OCI-LY7 (cell line): ENCODE measurements at regions not wholly inside any gene's neighbourhood (a gene's known extent, or its start where the extent isn't known, plus 50 kb on each side); places are given as distances from the start of the nearest gene placed in this dataset.

Source experiments
- BruUV-seq: library from RNA; stranded (reverse); fragments of 400-500 nt; replicated peaks from 2 replicates; lab custom pipeline; 2021; lab: Mats Ljungman, UMichigan
- CTCF ChIA-PET: fragments of 300-600 bp; sonication (Branson Sonifier 250); formaldehyde crosslinking; loops from one replicate; lab custom pipeline; 2022; ENCODE audit warnings: antibody characterized with exemption; ENCODE audit not compliant: unreplicated experiment; lab: Charles Lee
- POLR2A ChIA-PET: fragments of 300-600 bp; sonication (Branson Sonifier 250); formaldehyde crosslinking; loops from one replicate; lab custom pipeline; 2022; ENCODE audit warnings: antibody characterized with exemption; lab: Charles Lee
- DNase-seq: peaks from one replicate; pipeline ENCODE4 v3.0.0-alpha.2; 2015; ENCODE audit warnings: low spot score
- H2AFZ ChIP-seq: fragments of 200-600 bp; sonication (generic), shearing (Covaris generic); 2 replicates; pipeline ENCODE4 v1.6.1; 2014; ENCODE audit warnings: mild to moderate bottlenecking, antibody characterized with exemption, low read length, moderate library complexity
- H3K27ac ChIP-seq: fragments of 200-600 bp; sonication (generic); 2 replicates; pipeline ENCODE4 v1.5.1; 2014; ENCODE audit warnings: mixed run types, low read depth, mild to moderate bottlenecking, moderate library complexity, low read length, inconsistent platforms; ENCODE audit not compliant: poor library complexity, severe bottlenecking
- H3K36me3 ChIP-seq: fragments of 200-600 bp; sonication (generic); 2 replicates; pipeline ENCODE4 v1.6.1; 2014; ENCODE audit warnings: mild to moderate bottlenecking, antibody characterized with exemption, low read length, moderate library complexity, mixed read lengths; ENCODE audit not compliant: insufficient read depth
- H3K4me1 ChIP-seq: fragments of 200-600 bp; sonication (generic); 2 replicates; pipeline ENCODE4 v1.5.1; 2014; ENCODE audit warnings: mild to moderate bottlenecking, low read length; ENCODE audit not compliant: insufficient read depth, poor library complexity, severe bottlenecking
- H3K4me2 ChIP-seq: fragments of 200-600 bp; sonication (generic); 2 replicates; pipeline ENCODE4 v1.6.1; 2014; ENCODE audit warnings: mild to moderate bottlenecking, low read length
- H3K4me3 ChIP-seq: fragments of 200-600 bp; sonication (generic); 2 replicates; pipeline ENCODE4 v1.5.1; 2014; ENCODE audit warnings: mild to moderate bottlenecking, low read depth, low read length; ENCODE audit not compliant: poor library complexity, severe bottlenecking
- H3K79me2 ChIP-seq: fragments of 200-600 bp; sonication (generic); 2 replicates; pipeline ENCODE4 v1.6.1; 2016; ENCODE audit warnings: low read depth, mild to moderate bottlenecking, low read length, moderate library complexity, mixed read lengths; ENCODE audit not compliant: insufficient read depth
- H3K9me2 ChIP-seq: fragments of 200-600 bp; sonication (generic); 2 replicates; pipeline ENCODE4 v1.6.1; 2016; ENCODE audit warnings: mild to moderate bottlenecking, low read length, mixed read lengths; ENCODE audit not compliant: insufficient read depth
- H3K9me3 ChIP-seq: fragments of 200-600 bp; sonication (generic); 2 replicates; pipeline ENCODE4 v1.6.1; 2014; ENCODE audit warnings: mild to moderate bottlenecking, mixed run types, low read length, mixed read lengths
- H4K20me1 ChIP-seq: fragments of 200-600 bp; sonication (generic); 2 replicates; pipeline ENCODE4 v1.6.1; 2014; ENCODE audit warnings: mild to moderate bottlenecking, antibody characterized with exemption, low read length, moderate library complexity, mixed read lengths; ENCODE audit not compliant: insufficient read depth
- CTCF ChIP-seq: fragments of 200-600 bp; sonication (generic); conservative IDR thresholded peaks from 2 replicates; pipeline ENCODE4 v1.5.1; 2014; ENCODE audit warnings: mild to moderate bottlenecking, antibody characterized with exemption, low read length, moderate library complexity, mixed read lengths
- EZH2phosphoT487 ChIP-seq: fragments of 200-600 bp; sonication (generic); IDR thresholded peaks from 2 replicates; pipeline ENCODE4 v1.6.1; 2018; ENCODE audit warnings: low read depth, borderline replicate concordance, mild to moderate bottlenecking, mixed run types, antibody characterized with exemption, low read length, moderate library complexity, mixed read lengths
- intact Hi-C: fragments of 100-400 bp; cut with micrococcal nuclease; formaldehyde crosslinking; loops from one replicate; pipeline ENCODE4 v1.10.0; 2022; ENCODE audit not compliant: unreplicated experiment

GRCh38 chr5:50968356-50969149, 302.1 kb downstream of the PARP8 start:
- Histone ChIP-seq H4K20me1 (no peaks in the 10 kb centered on the region), H3K4me1 (no peaks in the 10 kb centered on the region), H3K9me2 (no peaks in the 10 kb centered on the region), H2AFZ (no peak overlapping the region), H3K4me3 (no peak overlapping the region), H3K27ac (no peak overlapping the region), H3K4me2 (no peak overlapping the region), H3K79me2 (no peaks in the 10 kb centered on the region), H3K36me3 (no peaks in the 10 kb centered on the region), H3K9me3 (no peaks in the 10 kb centered on the region)
- no peak for DNase-seq
- no TSS peak for BruUV-seq
- intact Hi-C loops: loop anchor here (10.0 kb wide), 1 partner anchor 406 kb away; no protein-coding TSS in a partner anchor
- ChIA-PET CTCF (no interaction called here), POLR2A (interaction anchor here (0.7 kb wide), 1 partner anchor 461 kb away, joined by 5 read pairs; no protein-coding TSS in a partner anchor)
- no peak for TF ChIP-seq CTCF
- TF ChIP-seq EZH2phosphoT487: no peak

DNA sequence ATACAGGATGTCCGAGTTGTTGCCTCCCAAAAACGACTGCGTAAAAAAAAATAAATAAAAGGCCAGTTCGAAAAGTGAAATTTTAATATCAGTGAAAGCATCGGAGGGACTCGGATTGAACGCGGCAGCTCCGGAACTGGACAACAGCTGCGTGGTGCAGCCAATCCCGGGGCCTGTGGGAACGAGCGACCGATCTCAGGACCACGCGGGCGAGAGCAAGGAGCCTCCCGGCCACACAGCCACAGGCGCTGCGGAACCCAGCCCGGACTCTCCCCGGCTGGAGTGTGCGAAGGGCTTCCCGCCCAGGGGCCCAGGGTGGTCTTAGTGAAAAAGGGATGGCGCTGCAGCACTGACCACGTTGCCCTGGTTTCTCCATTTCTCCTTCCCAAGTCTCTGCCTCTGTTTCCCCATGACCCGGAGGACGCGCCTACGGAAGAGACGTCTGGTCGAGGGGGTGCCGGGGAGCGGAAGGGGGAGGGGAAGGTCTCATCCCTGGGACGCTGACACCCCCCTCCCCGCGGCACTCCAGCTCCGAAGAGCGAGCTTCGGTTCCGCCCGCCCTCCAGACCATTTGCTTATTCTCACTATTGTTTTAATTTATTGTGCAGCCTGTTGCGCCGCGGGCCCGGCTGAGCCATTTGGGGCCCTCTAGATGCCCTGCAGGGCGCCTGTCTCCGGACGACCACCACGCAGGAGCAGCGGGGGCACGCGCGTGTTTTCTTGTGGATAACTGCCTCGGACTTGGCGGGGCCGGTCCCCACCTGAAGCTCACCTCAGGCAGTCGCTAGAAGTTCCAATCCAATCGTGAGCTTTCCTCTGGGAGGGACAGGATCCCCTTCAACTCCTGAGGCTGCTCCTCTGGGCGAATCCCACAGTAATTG, 303.0 kb downstream of the PARP8 start:
- no TSS peak for BruUV-seq
- Histone ChIP-seq H3K36me3 (no peaks in the 10 kb centered on the region), H3K4me2 (no peak overlapping the region), H2AFZ (no peak overlapping the region), H3K27ac (no peak overlapping the region), H3K9me2 (no peaks in the 10 kb centered on the region), H4K20me1 (no peaks in the 10 kb centered on the region), H3K9me3 (no peaks in the 10 kb centered on the region), H3K4me3 (no peak overlapping the region), H3K4me1 (no peaks in the 10 kb centered on the region), H3K79me2 (no peaks in the 10 kb centered on the region)
- TF ChIP-seq CTCF (no peak), EZH2phosphoT487 (no peak)
- no peak for DNase-seq
- ChIA-PET CTCF (no interaction called here), POLR2A (interaction anchor here (0.6 to 0.7 kb wide), 2 partner anchors 65 to 462 kb away, joined by 3 to 5 read pairs; no protein-coding TSS in a partner anchor)
- intact Hi-C loops: loop anchor here (10.0 kb wide), 1 partner anchor 405 kb away; no protein-coding TSS in a partner anchor
